Keratinocyte (primary cell): ENCODE measurements at regions not wholly inside any gene's neighbourhood (a gene's known extent, or its start where the extent isn't known, plus 50 kb on each side); places are given as distances from the start of the nearest gene placed in this dataset.

Source experiments
- DNase-seq: peaks from one replicate; pipeline ENCODE4 v3.0.0-alpha.2; 2011; ENCODE audit warnings: low read depth, missing footprints, low spot score
- FAIRE-seq: peaks from 2 replicates; lab custom pipeline; 2011; peaks lifted over from hg19 to GRCh38; lab: Jason Lieb, UNC
- H2AFZ ChIP-seq: 2 replicates; pipeline ENCODE4 v1.6.0; 2012; ENCODE audit warnings: low read length, control low read depth, inconsistent platforms; ENCODE audit not compliant: control insufficient read depth
- H3K27ac ChIP-seq: 2 replicates; pipeline ENCODE4 v1.5.1; 2011; ENCODE audit warnings: low read length; ENCODE audit not compliant: control insufficient read depth, insufficient read depth
- H3K27me3 ChIP-seq: 3 replicates; pipeline ENCODE4 v1.6.0; 2011; ENCODE audit warnings: low read length; ENCODE audit not compliant: control insufficient read depth, insufficient read depth; ENCODE audit errors: extremely low read depth
- H3K36me3 ChIP-seq, 2 experiments: 2 replicates in 1 of 2; 3 replicates in 1 of 2; pipeline ENCODE4 v1.5.1; 2011; ENCODE audit warnings: low read length in 2 of 2, mild to moderate bottlenecking in 1 of 2; ENCODE audit not compliant: control insufficient read depth in 2 of 2, insufficient read depth in 2 of 2; ENCODE audit errors: extremely low read depth in 1 of 2
- H3K4me1 ChIP-seq: 3 replicates; pipeline ENCODE4 v1.5.1; 2011; ENCODE audit warnings: low read length; ENCODE audit not compliant: control insufficient read depth, insufficient read depth; ENCODE audit errors: extremely low read depth
- H3K4me2 ChIP-seq: 3 replicates; pipeline ENCODE4 v1.6.0; 2011; ENCODE audit warnings: low read depth, low read length; ENCODE audit not compliant: control insufficient read depth, insufficient read depth; ENCODE audit errors: extremely low read depth
- H3K4me3 ChIP-seq, 3 experiments: fragments of 200-600 bp in 1 of 3; sonication (generic) in 1 of 3; 2 replicates in 2 of 3; 3 replicates in 1 of 3; pipeline ENCODE4 v1.5.1; 2011 to 2016; ENCODE audit warnings: low read length in 3 of 3, mild to moderate bottlenecking in 3 of 3, control low read depth in 2 of 3, inconsistent platforms in 1 of 3, low read depth in 1 of 3, mixed read lengths in 1 of 3, mixed run types in 1 of 3, moderate library complexity in 1 of 3; ENCODE audit not compliant: control insufficient read depth in 2 of 3, insufficient read depth in 2 of 3; ENCODE audit errors: extremely low read depth in 1 of 3
- H3K79me2 ChIP-seq: 2 replicates; pipeline ENCODE4 v1.6.0; 2012; ENCODE audit warnings: low read length; ENCODE audit not compliant: control insufficient read depth, insufficient read depth
- H3K9ac ChIP-seq: 3 replicates; pipeline ENCODE4 v1.6.0; 2011; ENCODE audit warnings: low read length; ENCODE audit not compliant: control insufficient read depth, insufficient read depth; ENCODE audit errors: extremely low read depth
- H3K9me1 ChIP-seq: 3 replicates; pipeline ENCODE4 v1.6.0; 2011; ENCODE audit warnings: low read length; ENCODE audit not compliant: control insufficient read depth, insufficient read depth; ENCODE audit errors: extremely low read depth
- H3K9me3 ChIP-seq: 2 replicates; pipeline ENCODE4 v1.5.1; 2012; ENCODE audit warnings: low read depth, low read length; ENCODE audit not compliant: control insufficient read depth
- H4K20me1 ChIP-seq: 3 replicates; pipeline ENCODE4 v1.6.0; 2011; ENCODE audit warnings: low read length; ENCODE audit not compliant: control insufficient read depth, insufficient read depth; ENCODE audit errors: extremely low read depth
- CTCF ChIP-seq, 3 experiments: IDR thresholded peaks in 1 of 3; conservative IDR thresholded peaks in 1 of 3; optimal IDR thresholded peaks in 1 of 3; 2 replicates in 2 of 3; 3 replicates in 1 of 3; pipeline versions ENCODE3 to v1.5.1; 2011; ENCODE audit warnings: low read length in 3 of 3, mild to moderate bottlenecking in 3 of 3, moderate library complexity in 2 of 3, control low read depth in 1 of 3, inconsistent platforms in 1 of 3; ENCODE audit not compliant: insufficient read depth in 2 of 3; ENCODE audit errors: extremely low read depth in 1 of 3
- EZH2 ChIP-seq: IDR thresholded peaks from one replicate; pipeline ENCODE4 v1.6.1; 2012; ENCODE audit warnings: inconsistent platforms, mild to moderate bottlenecking, low read length, moderate library complexity
- dilution Hi-C: fragments of 300-500 bp; cut with MboI; formaldehyde crosslinking; loops from one replicate; pipeline ENCODE4 v1.7.0; 2020; ENCODE audit warnings: low sequenced_read_pairs; ENCODE audit not compliant: extremely low pct_ligation_motif_present

GRCh38 chr11:39220501-39221230 is 2238.8 kb downstream of the LRRC4C start:
- FAIRE-seq = no peak
- Histone ChIP-seq H2AFZ (no peak overlapping the region), H3K79me2 (no peaks in the 10 kb centered on the region), H3K9me3 (no peaks in the 10 kb centered on the region), H3K4me2 (no peak overlapping the region), H3K27me3 (no peaks in the 10 kb centered on the region), H3K4me1 (no peaks in the 10 kb centered on the region), H3K36me3 (no peaks in the 10 kb centered on the region), H3K4me3 (no peak overlapping the region), H3K27ac (no peak overlapping the region), H4K20me1 (no peaks in the 10 kb centered on the region), H3K9ac (no peak overlapping the region), H3K9me1 (no peaks in the 10 kb centered on the region)
- TF ChIP-seq CTCF (optimal IDR thresholded peaks at IDR 0.05 in 1 of 3, IDR thresholded peaks at IDR 0.05 in 1 of 3, conservative IDR thresholded peaks at IDR 0.05 in 1 of 3; ENCODE audit: extremely low read depth in 1 of 3, insufficient read depth in 2 of 3, low read length in 3 of 3) = no peak
- no peak for TF ChIP-seq EZH2
- no peak for DNase-seq
- dilution Hi-C loops = no loop called here

- Histone ChIP-seq H3K9me1 (no peaks in the 10 kb centered on the region), H3K36me3 (no peaks in the 10 kb centered on the region), H3K27ac (no peak overlapping the region), H4K20me1 (no peaks in the 10 kb centered on the region), H3K4me2 (no peak overlapping the region), H3K4me1 (no peaks in the 10 kb centered on the region), H3K27me3 (no peaks in the 10 kb centered on the region), H3K79me2 (no peaks in the 10 kb centered on the region), H3K9me3 (no peaks in the 10 kb centered on the region), H3K4me3 (no peak overlapping the region), H3K9ac (no peak overlapping the region), H2AFZ (no peak overlapping the region)
- no peak for FAIRE-seq
- dilution Hi-C loops = no loop called here
- DNase-seq = no peak
- TF ChIP-seq EZH2 = no peak
- no peak for TF ChIP-seq CTCF (optimal IDR thresholded peaks at IDR 0.05 in 1 of 3, IDR thresholded peaks at IDR 0.05 in 1 of 3, conservative IDR thresholded peaks at IDR 0.05 in 1 of 3; ENCODE audit: extremely low read depth in 1 of 3, insufficient read depth in 2 of 3, low read length in 3 of 3)
Observed at GRCh38 chr11:39220069-39220468, 2239.4 kb downstream of the LRRC4C start.
